ENCODE measurements at regions not wholly inside any gene's neighbourhood (a gene's known extent, or its start where the extent isn't known, plus 50 kb on each side); places are given as distances from the start of the nearest gene placed in this dataset.
"Not testable (repeated sequence)": the region's sequence is repeated elsewhere in the genome, so short reads cannot be mapped to it uniquely, and the experiment has no call there.

DNA sequence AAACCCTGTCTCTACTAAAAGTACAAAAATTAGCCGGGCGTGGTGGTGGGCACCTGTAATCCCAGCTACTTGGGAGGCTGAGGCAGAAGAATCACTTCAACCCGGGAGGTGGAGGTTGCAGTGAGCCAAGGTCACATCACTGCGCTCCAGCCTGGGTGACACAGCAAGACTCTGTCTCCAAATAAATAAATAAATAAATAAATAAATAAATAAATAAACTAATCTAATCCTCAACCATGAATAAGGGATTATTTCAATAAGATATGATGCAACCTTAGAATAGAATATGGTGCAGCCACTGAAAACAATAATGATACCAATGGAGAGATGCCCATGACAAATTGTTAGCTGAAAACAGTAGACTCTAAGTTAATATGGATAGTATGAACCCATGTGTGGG, 270.0 kb downstream of the MEX3B start:
- DNase-seq (ENCODE audit: low read depth): not testable (repeated sequence)

DNA sequence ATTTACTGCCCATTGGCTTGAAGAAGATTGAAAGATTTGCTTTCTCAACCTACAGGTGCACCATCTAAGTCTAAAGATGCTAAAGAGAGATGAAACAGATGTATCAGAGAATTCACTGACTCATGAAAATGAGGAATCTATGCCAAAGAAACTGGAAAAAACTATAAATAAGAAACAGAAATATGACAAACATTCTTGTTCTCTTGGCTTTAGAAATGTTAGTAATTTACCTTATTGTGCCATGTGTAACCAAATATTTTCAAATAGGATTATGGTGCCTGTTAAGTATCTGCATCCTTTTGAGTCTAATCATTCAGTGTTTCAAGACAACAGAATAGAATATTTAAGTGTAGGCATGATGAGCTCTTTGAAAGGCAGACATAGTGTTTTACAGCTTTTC, 271.5 kb downstream of the MEX3B start:
- DNase-seq (ENCODE audit: low read depth): no peak

DNA sequence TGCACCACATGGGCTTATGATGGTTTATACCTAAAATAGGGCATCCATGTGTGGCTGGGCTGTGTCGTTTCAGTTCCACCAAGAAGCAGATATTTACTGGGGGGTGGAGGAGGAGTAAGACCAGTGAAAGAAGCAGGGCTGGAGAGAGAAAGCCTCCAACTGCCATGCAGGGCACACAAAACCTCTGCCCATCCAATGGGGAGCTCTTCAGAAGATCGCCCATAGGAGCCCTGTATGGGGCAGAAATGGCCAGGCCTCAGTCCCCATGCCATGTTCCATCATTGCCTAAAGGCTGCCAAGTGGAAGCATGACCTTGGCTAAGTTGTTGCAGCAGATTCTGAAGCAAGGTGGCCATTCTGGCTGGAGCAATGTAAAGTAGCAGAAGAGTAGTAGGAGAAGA, 277.0 kb downstream of the MEX3B start:
- no peak for DNase-seq (ENCODE audit: low read depth)

DNA sequence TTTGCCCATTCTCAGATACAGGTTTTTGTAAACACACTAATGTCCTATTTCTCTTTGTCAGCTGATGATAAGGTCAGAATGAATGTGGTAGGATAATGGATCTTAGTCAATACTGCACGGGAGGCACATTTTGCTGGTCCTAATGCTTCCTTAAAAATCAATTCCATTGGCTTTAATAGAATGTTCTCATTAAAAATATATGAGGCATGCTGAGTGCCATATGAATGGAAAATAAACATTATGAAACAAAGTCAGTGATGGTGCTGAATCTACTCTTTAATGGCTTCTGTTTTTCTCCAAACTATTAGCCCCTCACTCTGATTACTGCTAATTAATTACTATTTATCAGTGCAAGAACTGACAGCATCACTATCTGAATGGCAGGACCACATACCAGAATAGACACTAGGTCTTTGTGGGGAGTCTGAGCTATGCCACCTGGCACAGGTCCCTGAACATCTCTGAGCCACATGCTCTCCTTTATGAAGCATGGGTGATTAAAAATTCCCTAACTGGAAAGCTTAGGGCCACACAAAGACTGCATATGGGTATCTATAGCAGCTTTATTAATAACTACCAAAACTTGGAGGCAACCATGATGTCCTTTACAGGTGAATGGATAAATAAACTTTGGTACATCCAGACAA, 278.9 kb downstream of the MEX3B start:
- DNase-seq (ENCODE audit: low read depth): no peak

DNA sequence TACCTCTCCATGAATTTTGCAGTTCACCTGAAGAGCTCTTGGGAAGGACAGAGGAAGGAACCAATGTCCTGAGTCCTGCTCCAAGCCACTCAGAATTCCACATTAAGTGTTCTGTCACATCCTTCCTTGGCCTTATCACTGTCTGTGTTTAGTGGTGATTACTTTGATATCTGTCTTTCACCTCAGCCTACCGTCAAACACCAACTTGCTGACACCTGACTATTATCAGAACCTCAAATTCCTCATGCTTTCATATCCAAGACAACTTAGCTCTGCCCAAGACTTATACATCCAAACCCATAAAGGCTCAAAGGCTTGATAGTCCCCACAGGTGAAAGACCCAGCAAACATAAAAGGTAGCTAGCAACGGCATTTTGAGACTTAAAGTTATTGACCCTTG, 280.0 kb downstream of the MEX3B start:
- DNase-seq (ENCODE audit: low read depth): no peak

DNA sequence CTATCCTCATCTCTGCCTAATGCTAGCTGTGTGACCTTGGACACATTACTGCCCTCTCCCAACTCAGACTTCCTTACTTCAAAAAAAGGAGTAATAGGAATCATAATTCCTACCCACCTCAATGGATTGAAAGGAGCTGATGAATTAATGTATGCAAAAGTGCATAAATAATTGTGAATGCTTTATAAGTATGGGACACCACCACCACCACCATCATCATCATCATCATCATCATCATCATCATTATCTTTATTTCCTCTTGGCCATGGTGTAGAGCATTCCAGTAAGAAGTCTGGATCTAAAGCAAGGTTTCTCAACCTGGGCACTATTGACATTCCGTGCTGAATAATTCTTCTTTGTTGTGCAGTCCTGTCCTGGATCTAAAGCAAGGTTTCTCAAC, 282.5 kb downstream of the MEX3B start:
- no peak for DNase-seq (ENCODE audit: low read depth)

DNA sequence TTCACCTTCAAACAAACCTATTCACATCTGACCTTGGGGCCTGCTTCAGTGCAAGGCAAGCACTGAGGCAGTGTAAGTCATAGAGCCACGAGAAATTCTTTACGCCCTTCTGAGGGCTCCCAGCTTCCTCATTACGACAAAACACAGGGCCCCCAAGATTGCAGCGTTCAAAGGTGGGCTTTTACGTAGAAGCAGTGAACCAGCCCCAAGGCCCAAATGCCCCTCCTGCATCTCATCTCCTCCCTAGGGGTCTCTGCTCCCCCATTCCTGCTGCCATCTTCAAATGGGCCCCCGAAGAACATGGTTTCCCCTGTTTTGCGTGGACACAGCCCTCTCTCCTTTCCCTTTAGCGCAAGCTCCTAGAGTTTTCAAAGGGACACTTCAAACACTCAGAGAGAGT, 285.1 kb downstream of the MEX3B start:
- no peak for DNase-seq (ENCODE audit: low read depth)

DNA sequence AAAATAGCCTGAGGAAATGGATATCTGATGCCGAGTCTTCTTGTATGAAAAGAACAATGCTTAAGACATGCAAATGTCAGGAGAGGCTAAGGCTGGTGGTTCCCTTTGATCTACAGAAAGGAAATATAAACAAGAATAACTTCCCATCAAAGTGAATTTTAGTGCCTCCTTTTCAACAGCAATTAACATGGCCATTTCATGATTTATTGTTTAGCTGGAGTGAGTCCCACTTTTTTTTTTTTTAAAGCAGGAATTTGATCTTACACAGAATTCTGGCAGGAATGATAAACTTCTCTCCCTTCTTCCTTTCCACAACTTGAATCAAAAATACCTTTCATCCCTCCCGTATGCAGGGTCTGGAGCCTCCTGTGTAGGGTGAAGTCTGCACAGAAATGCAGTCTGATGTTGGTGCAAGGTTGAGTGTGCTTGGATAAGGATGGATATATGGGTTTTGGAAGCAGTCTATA, 287.0 kb downstream of the MEX3B start:
- DNase-seq (ENCODE audit: low read depth): no peak

DNA sequence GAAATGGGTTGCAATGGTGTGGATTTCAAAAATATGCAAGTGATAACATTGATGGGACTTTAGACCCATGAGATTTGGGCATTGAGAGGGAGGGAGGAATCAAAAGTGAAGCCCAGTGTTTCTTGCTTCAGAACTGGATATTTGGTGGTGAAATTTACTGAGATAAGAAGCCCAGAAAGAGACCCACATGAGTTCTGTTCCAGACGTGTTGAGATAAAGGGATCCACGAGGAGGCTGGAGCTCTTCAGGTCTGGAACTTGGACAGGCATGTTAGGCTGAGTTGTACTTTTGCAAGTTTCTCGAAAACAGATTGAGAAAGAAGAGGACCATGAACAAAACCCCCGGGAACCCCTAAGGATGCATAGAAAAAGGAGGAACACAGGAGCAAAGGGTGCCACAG, 290.2 kb downstream of the MEX3B start:
- no peak for DNase-seq (ENCODE audit: low read depth)

DNA sequence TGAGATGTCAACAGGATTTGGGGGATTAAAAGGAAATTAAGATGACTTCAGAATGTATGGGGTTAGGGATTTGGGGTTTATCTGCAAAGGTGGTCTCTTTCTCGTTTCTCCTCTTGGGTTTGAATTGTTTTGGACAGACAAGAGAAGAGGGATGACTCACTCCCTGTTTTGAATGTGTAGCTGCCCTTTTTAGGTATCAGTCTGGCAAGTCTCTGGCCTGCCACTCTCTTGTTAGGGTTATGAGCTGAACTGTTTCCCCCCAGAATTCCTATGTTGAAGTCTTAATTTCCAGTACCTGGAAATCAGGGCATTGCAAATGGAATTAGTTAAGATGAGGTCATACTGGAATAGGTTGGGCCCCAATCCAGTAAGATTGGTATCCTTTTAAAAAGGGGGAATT, 291.7 kb downstream of the MEX3B start:
- no peak for DNase-seq (ENCODE audit: low read depth)

DNA sequence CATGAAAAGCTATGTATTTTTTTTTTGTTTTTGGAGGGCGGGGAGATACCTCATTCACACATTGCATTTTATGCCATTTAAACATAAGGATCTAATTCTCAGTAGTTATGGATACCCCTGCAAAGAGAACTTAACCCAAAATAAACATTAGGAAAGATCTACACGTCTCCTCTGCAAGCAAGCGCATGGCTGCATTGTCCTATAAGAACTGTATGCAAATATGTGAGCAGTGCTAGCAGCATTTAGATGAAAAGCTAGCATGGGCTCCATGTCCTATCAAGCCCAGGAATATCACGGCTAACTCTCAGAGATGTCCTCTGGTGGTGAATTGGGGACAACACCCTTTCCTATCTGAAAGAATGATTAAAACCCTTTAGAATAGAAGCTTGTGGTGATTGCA, 292.8 kb downstream of the MEX3B start:
- DNase-seq (ENCODE audit: low read depth): no peak

DNA sequence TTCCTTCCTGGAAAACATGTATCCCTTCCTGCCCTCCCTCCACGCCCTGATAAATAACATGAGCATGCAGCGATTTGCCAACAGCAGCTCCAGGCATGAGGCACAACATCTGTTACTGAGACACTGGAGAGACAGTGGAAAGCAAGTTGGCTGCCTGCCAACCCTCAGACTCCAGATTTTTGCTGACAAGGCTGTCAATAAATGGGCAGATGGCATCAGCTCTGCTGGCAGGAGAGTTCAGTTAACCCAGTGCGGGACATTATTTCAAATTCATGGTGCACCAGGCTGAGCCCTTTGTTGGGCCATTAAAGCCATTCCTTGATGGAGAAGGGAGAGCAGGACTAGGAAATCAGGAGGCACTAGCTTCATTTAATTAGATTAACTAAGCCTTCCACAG, 293.3 kb downstream of the MEX3B start:
- DNase-seq (ENCODE audit: low read depth): peak; percentile 33

DNA sequence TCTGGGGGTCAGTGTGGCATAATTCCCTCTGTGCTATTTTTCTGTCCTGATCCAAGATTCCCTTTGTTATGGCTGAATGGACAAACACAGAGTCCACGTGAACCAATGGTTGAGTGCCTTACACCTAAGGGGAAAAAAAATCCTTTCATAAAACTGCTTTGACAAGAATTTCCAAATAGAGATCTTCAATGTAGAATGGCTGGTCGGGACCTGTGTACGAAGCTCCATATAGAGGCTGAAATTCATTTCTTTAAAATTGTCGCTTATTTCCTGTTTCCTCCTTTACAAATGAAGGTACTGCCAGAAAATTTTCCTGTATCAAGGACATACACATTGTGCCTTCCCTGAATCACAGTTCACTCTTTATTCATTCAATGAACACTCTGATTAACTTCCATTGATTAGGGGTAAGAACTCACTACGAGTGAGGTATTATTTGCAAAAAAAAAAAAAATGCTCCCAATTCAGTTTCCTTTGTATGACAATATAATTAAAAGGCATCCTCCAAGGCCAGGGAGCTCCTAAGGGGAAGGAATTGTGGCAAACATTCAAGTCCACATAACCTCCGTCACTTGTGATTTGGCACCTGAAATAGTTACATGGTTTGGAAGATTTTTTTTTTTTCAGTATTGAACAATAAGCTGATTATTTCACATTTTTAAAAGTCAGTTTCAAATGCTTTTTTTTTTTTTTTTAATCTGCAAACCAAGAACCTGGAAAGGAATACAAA, 293.8 kb downstream of the MEX3B start:
- no peak for DNase-seq (ENCODE audit: low read depth)

DNA sequence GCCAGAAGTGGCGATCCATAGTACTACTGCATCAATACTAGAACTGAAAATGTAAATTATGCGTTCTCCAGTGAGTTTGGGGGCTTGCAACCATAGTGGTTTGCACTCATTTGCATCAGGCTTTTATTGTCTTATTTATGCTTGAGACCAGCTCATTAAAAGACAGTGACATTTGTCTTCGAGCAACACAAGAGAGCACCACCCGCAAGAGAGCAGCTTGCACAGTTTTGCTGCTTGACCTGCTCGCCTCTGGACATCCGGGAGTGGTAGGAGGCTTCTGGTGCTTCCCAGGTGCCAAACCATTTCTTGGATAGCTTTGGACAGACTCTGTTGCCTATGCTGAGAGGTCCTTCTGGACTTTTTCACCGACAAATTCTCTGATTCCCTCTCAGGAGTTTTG, 294.6 kb downstream of the MEX3B start:
- no peak for DNase-seq (ENCODE audit: low read depth)

DNA sequence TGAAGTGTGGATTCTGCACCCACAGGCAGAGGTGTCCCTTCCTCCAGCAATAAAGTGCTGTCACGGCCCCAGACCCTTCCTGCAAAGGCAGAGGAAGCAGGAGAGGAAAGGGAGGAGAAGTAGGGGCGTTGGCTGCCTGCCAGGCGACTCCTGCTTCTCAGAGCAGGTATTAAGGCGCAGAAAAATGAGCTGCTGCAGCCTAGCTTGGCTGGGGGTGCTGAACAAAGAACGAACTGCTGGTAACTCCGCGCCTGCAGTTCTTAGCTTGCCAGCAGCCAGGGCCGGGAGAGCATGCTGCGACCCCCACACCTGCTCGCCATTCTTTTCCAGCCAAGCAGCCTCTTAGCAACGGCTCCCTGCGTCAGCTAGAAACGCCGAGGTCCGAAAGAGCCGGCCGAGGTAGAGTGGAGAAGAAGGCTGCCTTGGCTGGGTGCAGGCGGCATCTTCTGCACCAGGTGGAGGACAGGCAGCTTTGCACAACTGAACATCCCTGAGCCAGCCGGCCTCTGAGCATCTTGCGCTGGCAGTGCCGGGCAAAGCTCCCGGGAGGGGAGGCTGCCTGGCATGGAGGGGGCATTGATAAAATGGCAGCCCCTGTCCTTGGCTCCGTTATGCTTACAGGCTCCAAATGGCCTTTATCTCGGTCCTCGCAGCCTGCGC, 296.0 kb downstream of the MEX3B start:
- DNase-seq (ENCODE audit: low read depth): no peak

DNA sequence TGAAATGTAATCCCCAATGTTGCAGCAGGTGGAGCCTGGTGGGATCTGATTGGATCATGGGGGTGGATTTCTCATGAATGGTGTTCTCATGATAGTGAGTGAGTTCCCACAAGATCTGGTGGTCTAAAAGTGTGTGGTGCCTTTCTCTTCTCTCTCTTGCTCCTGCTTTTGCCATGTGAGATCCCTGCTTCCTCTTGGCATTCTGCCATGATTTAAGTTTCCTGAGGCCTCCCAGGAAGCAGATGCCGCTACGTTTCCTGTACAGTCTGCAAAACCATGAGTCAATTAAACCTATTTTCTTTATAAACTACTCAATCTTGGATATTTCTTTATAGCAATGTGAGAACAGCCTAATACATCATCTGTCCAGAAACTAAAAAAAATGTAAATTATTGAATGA, 298.3 kb downstream of the MEX3B start:
- DNase-seq (ENCODE audit: low read depth): peak; percentile 12

DNA sequence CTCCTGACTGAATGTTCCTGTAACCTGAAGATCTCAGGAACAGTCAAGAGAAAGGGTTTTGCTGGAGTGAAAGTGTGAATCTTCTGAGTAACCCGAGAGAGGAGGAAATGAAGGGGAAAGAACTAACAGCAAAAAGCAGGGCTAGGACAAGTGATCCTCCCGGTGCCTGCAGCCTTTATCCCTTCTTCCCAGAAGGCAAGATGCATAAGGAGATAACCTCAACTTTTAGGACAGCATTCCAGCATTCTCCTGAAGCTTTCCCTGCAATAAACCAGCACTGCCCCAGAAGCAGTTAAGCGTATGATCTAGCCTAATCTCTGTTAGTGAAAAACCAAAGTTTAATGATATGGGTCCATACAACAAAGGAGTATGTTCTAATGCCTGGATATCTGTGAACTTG, 298.8 kb downstream of the MEX3B start:
- no peak for DNase-seq (ENCODE audit: low read depth)

DNA sequence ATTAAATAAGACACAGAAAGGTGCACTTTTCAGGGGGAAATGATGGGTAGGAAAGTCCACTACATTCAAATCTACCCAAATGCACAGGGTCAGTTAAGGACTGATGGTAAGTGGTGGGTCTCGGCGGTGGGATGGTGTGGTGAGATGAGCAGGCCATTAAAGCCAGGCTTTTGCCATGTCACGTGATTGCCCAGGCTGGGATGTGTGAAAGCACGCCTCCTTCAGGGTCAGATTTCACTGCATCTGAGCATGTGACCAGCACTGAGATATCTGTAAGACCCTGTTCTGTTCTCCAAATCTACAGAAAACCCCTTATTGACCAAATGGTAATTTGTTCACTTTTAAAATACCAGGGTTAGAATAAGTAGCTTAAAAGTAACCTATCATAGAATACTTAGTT, 301.5 kb downstream of the MEX3B start:
- DNase-seq (ENCODE audit: low read depth): no peak

DNA sequence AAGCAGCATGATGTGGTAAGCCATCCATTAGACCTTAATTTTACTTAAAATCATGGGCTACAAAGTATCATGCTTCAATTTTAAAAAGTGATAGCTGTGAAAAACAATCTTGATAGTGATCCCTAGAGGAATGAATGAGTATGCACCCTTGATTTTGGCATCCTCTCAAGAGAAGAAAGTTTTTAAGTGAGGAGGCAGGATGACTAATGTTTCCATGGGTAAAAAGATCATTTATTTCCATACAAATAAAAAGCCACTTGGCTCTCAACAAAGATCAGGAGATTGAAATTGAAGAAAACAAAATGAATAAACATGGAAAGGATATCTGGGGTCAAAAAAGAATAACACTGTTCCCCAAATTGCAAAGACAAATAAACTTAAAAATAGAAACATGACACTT, 305.4 kb downstream of the MEX3B start:
- no peak for DNase-seq (ENCODE audit: low read depth)

DNA sequence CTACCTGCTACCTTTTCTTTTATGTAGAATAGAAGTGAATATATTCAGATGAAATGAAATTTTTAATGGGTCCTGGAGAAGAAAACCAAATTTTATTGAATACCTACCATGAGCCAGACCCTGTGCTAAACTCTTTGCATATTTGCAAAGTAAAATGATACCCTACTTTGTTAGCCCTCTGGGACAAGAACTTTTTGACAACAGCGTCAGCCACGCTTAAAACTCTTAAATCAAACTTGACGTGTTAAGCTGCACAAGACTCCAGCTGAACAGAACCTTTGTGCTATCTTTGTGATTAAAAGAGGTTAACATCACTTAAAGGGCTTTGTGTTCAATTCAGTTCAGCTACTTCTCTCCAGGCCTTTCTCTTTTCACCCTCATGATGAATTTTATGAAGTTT, 316.5 kb downstream of the MEX3B start:
- no peak for DNase-seq (ENCODE audit: low read depth)

DNA sequence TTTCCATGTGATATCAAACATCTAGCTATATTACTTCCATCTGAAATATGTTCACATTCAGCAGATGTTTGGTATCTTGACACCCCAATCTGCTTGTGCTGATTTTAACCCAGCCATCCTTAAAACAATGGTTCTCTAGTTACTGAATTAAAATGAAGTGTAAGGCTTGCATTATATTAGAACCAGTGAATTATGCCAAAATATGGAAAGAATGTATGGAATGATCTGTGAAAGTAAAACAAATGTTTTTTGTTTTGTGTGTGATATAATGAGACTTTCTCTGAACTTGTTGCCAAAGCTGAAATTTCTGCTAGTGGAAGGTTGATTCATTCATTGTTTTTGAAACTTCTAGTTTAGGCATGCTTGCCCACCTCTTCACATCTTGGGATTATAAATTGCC, 317.1 kb downstream of the MEX3B start:
- no peak for DNase-seq (ENCODE audit: low read depth)

DNA sequence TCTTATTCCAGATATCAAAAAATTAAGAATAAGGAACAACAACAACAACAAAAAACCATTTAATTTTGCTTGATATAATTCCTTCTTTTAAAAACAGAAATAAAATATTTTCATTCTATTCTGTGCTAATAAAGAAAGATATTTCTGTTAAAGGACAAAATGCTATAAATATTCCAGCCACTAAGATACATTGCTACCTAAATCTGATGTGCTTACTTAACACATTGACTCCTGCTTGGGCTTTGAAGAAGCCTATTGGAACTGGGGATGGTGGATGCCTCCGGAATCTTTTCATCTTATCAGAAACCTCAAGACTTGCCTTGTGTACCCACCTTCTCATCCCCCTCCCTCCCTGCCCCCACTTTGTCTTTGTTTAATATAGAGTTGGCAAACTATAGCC, 320.2 kb downstream of the MEX3B start:
- DNase-seq (ENCODE audit: low read depth): no peak

DNA sequence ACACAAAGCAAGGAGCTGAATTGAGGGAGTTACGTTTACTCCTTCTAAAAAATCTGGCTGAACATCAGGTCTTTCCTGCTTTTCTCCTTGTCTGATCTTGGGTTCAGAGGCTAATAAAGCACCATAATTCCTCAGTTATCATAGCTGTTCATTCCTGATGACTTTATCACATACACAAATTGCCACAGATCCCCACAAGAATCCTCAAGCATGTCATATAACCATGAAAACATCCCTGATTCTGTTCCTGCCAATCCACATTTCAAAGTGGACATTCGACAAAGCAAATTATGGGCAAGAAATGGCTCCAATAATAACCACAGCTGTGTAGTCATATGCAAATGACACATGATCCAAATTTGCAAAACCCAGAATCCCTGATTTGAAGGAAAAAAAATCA, 321.3 kb downstream of the MEX3B start:
- DNase-seq (ENCODE audit: low read depth): no peak

DNA sequence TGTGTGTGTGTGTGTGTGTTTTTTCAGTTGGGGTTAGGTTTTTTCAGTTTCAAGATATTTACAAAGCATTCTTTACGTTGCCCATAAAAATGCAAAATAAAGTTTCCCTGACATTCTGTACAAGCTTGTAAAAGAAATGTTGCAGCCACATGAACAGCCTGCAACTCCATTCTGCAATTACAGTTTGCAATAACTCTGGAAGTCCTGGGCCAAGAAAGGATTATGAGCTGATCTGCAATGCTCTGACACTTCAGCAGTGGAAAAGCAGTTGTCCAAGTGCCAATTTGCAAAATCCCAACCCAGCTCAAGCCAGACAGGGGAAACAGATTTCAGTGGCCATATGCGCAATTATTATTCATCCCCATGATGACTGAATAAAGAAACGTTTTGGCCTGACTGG, 322.1 kb downstream of the MEX3B start:
- no peak for DNase-seq (ENCODE audit: low read depth)
